ENCODE measurements at regions not wholly inside any gene's neighbourhood (a gene's known extent, or its start where the extent isn't known, plus 50 kb on each side); places are given as distances from the start of the nearest gene placed in this dataset.

- TF ChIP-seq POLR2AphosphoS5 (IDR thresholded peaks at IDR 0.05; ENCODE audit: low read depth, low read length) (no peak), YY1 (IDR thresholded peaks at IDR 0.05; ENCODE audit: extremely low read depth, insufficient replicate concordance, low read depth, low read length) (no peak), EZH2 (IDR thresholded peaks at IDR 0.05) (no peak)
- TF ChIP-seq, protein P1, sequence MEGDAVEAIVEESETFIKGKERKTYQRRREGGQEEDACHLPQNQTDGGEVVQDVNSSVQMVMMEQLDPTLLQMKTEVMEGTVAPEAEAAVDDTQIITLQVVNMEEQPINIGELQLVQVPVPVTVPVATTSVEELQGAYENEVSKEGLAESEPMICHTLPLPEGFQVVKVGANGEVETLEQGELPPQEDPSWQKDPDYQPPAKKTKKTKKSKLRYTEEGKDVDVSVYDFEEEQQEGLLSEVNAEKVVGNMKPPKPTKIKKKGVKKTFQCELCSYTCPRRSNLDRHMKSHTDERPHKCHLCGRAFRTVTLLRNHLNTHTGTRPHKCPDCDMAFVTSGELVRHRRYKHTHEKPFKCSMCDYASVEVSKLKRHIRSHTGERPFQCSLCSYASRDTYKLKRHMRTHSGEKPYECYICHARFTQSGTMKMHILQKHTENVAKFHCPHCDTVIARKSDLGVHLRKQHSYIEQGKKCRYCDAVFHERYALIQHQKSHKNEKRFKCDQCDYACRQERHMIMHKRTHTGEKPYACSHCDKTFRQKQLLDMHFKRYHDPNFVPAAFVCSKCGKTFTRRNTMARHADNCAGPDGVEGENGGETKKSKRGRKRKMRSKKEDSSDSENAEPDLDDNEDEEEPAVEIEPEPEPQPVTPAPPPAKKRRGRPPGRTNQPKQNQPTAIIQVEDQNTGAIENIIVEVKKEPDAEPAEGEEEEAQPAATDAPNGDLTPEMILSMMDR (IDR thresholded peaks at IDR 0.05 in 2 of 3, conservative IDR thresholded peaks at IDR 0.05 in 1 of 3; ENCODE audit: borderline replicate concordance in 1 of 3, insufficient read depth in 1 of 3, low read depth in 2 of 3, low read length in 2 of 3) = no peak
These were observed 93.9 kb upstream of the HABP2 start for GRCh38 chr10:113458944-113459343.
